Keratinocyte (primary cell): ENCODE measurements at regions not wholly inside any gene's neighbourhood (a gene's known extent, or its start where the extent isn't known, plus 50 kb on each side); places are given as distances from the start of the nearest gene placed in this dataset.

Experiments used
- CTCF ChIP-seq, 3 experiments: IDR thresholded peaks in 1 of 3; conservative IDR thresholded peaks in 1 of 3; optimal IDR thresholded peaks in 1 of 3; 2 replicates in 2 of 3; 3 replicates in 1 of 3; pipeline versions ENCODE3 to v1.5.1; 2011; ENCODE audit warnings: low read length in 3 of 3, mild to moderate bottlenecking in 3 of 3, moderate library complexity in 2 of 3, control low read depth in 1 of 3, inconsistent platforms in 1 of 3; ENCODE audit not compliant: insufficient read depth in 2 of 3; ENCODE audit errors: extremely low read depth in 1 of 3
- EZH2 ChIP-seq: IDR thresholded peaks from one replicate; pipeline ENCODE4 v1.6.1; 2012; ENCODE audit warnings: inconsistent platforms, mild to moderate bottlenecking, low read length, moderate library complexity

GRCh38 chr10:3671386-3671955 is 113.5 kb downstream of the KLF6 start:
- TF ChIP-seq EZH2 (no peak), CTCF (optimal IDR thresholded peaks at IDR 0.05 in 1 of 3, IDR thresholded peaks at IDR 0.05 in 1 of 3, conservative IDR thresholded peaks at IDR 0.05 in 1 of 3; ENCODE audit: extremely low read depth in 1 of 3, insufficient read depth in 2 of 3, low read length in 3 of 3) (no peak)
